HG02588 (cell line): ENCODE measurements at regions not wholly inside any gene's neighbourhood (a gene's known extent, or its start where the extent isn't known, plus 50 kb on each side); places are given as distances from the start of the nearest gene placed in this dataset.

Experiments used
- ATAC-seq: cut with Tn5 transposase; IDR thresholded peaks from one replicate; pipeline ENCODE4 v1.9.1; 2021; ENCODE audit warnings: mild to moderate bottlenecking, moderate library complexity; ENCODE audit not compliant: unreplicated experiment

GRCh38 chr5:117860550-117860949 is 1127.8 kb downstream of the DTWD2 start:
- ATAC-seq = no peak

- ATAC-seq = peak; percentile 48
These were observed 1129.2 kb downstream of the DTWD2 start for GRCh38 chr5:117859176-117859575.

- no peak for ATAC-seq
These were observed 1131.6 kb downstream of the DTWD2 start for GRCh38 chr5:117856713-117857112.

- no peak for ATAC-seq
These were observed 1150.6 kb downstream of the DTWD2 start for GRCh38 chr5:117837786-117838185.

GRCh38 chr5:117833691-117834090 is 1154.7 kb downstream of the DTWD2 start:
- ATAC-seq = no peak

GRCh38 chr5:117829646-117830045 is 1158.7 kb downstream of the DTWD2 start:
- no peak for ATAC-seq

GRCh38 chr5:117813850-117814249 is 1174.5 kb downstream of the DTWD2 start:
- no peak for ATAC-seq

- ATAC-seq = no peak
These were observed 1175.5 kb downstream of the DTWD2 start for GRCh38 chr5:117812861-117813260.

- ATAC-seq = no peak
These were observed 1179.1 kb downstream of the DTWD2 start for GRCh38 chr5:117809251-117809650.

GRCh38 chr5:117805058-117805457 is 1183.3 kb downstream of the DTWD2 start:
- ATAC-seq = no peak

GRCh38 chr5:117803533-117803932 is 1184.8 kb downstream of the DTWD2 start:
- ATAC-seq = no peak

GRCh38 chr5:117801583-117801982 is 1186.8 kb downstream of the DTWD2 start:
- no peak for ATAC-seq

GRCh38 chr5:117800261-117800660 is 1188.1 kb downstream of the DTWD2 start:
- no peak for ATAC-seq

GRCh38 chr5:117794847-117795246 is 1193.5 kb downstream of the DTWD2 start:
- no peak for ATAC-seq

- ATAC-seq = no peak
These were observed 1194.4 kb downstream of the DTWD2 start for GRCh38 chr5:117793963-117794362.

- ATAC-seq = no peak
These were observed 1195.9 kb downstream of the DTWD2 start for GRCh38 chr5:117792476-117792875.

- ATAC-seq = no peak
These were observed 1199.8 kb downstream of the DTWD2 start for GRCh38 chr5:117788596-117788995.

- ATAC-seq = no peak
These were observed 1204.5 kb upstream of the SEMA6A start for GRCh38 chr5:117779171-117779570.

- ATAC-seq = peak; percentile 65
These were observed 1202.4 kb upstream of the SEMA6A start for GRCh38 chr5:117776977-117777376.

GRCh38 chr5:117769877-117770276 is 1195.3 kb upstream of the SEMA6A start:
- ATAC-seq = no peak

- ATAC-seq = no peak
These were observed 1188.6 kb upstream of the SEMA6A start for GRCh38 chr5:117763271-117763670.

GRCh38 chr5:117761186-117761585 is 1186.6 kb upstream of the SEMA6A start:
- ATAC-seq = no peak

GRCh38 chr5:117759849-117760499 is 1185.4 kb upstream of the SEMA6A start:
- no peak for ATAC-seq
